ENCODE measurements at regions not wholly inside any gene's neighbourhood (a gene's known extent, or its start where the extent isn't known, plus 50 kb on each side); places are given as distances from the start of the nearest gene placed in this dataset.
"Not testable (repeated sequence)": the region's sequence is repeated elsewhere in the genome, so short reads cannot be mapped to it uniquely, and the experiment has no call there.

GRCh38 chr3:109480014-109480413, 142.7 kb upstream of the DPPA4 start:
- no peak for DNase-seq (ENCODE audit: low read depth)

GRCh38 chr3:109478614-109479013, 141.3 kb upstream of the DPPA4 start:
- no peak for DNase-seq (ENCODE audit: low read depth)

GRCh38 chr3:109460961-109461360, 123.6 kb upstream of the DPPA4 start:
- DNase-seq (ENCODE audit: low read depth), result no peak

- DNase-seq (ENCODE audit: low read depth), result no peak
Observed at GRCh38 chr3:109445210-109445609, 107.9 kb upstream of the DPPA4 start.

- no peak for DNase-seq (ENCODE audit: low read depth)
Observed at GRCh38 chr3:109442531-109442930, 105.2 kb upstream of the DPPA4 start.

GRCh38 chr3:109440353-109440752, 103.0 kb upstream of the DPPA4 start:
- DNase-seq (ENCODE audit: low read depth), result no peak

GRCh38 chr3:109432833-109433232, 95.5 kb upstream of the DPPA4 start:
- DNase-seq (ENCODE audit: low read depth), result no peak

GRCh38 chr3:109430911-109431563, 93.7 kb upstream of the DPPA4 start:
- no peak for DNase-seq (ENCODE audit: low read depth)

GRCh38 chr3:109413049-109413448, 75.7 kb upstream of the DPPA4 start:
- peak; percentile 8 for DNase-seq (ENCODE audit: low read depth)

- DNase-seq (ENCODE audit: low read depth), result no peak
Observed at GRCh38 chr3:109411547-109411946, 74.2 kb upstream of the DPPA4 start.

- DNase-seq (ENCODE audit: low read depth), result peak; percentile 2
Observed at GRCh38 chr3:109396806-109397205, 59.5 kb upstream of the DPPA4 start.

GRCh38 chr3:109393728-109394127, 56.4 kb upstream of the DPPA4 start:
- DNase-seq (ENCODE audit: low read depth), result not testable (repeated sequence)

GRCh38 chr3:109392293-109392692, 54.9 kb upstream of the DPPA4 start:
- no peak for DNase-seq (ENCODE audit: low read depth)

GRCh38 chr3:109387621-109388020, 50.3 kb upstream of the DPPA4 start:
- DNase-seq (ENCODE audit: low read depth), result no peak

- DNase-seq (ENCODE audit: low read depth), result no peak
Observed at GRCh38 chr3:109387201-109387600, 49.9 kb upstream of the DPPA4 start.
